T47D (cell line): ENCODE measurements at regions not wholly inside any gene's neighbourhood (a gene's known extent, or its start where the extent isn't known, plus 50 kb on each side); places are given as distances from the start of the nearest gene placed in this dataset.

Source experiments
- DNase-seq, 2 experiments: peaks; one replicate each; pipeline versions ENCODE4 v3.0.0 to v3.0.0-alpha.2; 2011 to 2012; ENCODE audit warnings: low read depth in 1 of 2, low spot score in 1 of 2
- JUND ChIP-seq: IDR thresholded peaks from 2 replicates; pipeline ENCODE4 v1.6.1; 2012; ENCODE audit warnings: low read depth
- in situ Hi-C: cut with HindIII; loops from 2 replicates; pipeline ENCODE4 v1.10.0; 2016; ENCODE audit warnings: low sequenced_read_pairs, low pct_unique_long_range_greater_than_20kb

- DNase-seq = peak in 1 of 2 experiments; percentile 62
- TF ChIP-seq JUND = no peak
- in situ Hi-C loops = no loop called here
Measured at GRCh38 chr14:51780741-51781140, 79.7 kb upstream of the GNG2 start.

GRCh38 chr14:51781381-51781780 is 79.0 kb upstream of the GNG2 start:
- no peak for DNase-seq
- in situ Hi-C loops = no loop called here
- no peak for TF ChIP-seq JUND

DNA sequence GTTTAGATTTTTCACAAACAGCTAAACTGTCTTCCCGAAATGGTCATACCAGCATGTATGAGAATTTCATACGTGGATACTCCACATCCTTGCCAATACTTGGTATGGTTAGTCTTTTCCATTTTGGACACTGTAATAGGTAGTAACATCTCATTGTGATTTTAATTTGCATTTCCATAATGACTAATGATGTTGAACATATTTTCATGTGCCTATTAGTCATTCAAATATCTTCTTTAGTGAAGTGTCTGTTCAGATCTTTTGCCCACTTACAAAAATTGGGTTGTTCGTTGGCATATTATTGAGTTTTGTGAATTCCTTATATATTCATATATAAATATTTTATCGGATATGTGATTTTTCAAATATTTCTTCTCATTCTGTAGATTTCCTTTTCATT is 78.0 kb upstream of the GNG2 start:
- in situ Hi-C loops = no loop called here
- no peak for TF ChIP-seq JUND
- DNase-seq = no peak

GRCh38 chr14:51783765-51784164 is 76.6 kb upstream of the GNG2 start:
- in situ Hi-C loops = no loop called here
- TF ChIP-seq JUND = no peak
- DNase-seq = no peak

DNA sequence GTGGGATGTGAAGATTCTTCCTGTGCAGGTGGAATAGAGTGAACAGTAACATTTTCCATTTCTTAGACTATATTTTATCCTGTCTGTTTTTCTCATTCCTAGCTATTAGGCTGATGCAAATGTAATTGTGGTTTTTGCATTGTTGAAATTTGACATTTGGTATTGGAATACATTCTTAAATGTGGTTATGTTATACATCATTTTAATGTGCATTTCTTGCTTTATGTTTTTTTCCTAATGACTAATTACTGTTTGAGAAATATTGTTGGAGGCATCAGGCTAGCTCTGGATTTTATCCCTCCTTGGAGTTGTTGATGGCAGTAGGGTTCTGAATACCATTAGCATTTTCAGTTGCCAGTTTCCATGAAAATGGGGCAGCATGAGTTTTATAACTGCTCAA is 75.9 kb upstream of the GNG2 start:
- DNase-seq = no peak
- no peak for TF ChIP-seq JUND
- in situ Hi-C loops = no loop called here

- in situ Hi-C loops = no loop called here
- DNase-seq = no peak
- no peak for TF ChIP-seq JUND
Measured at GRCh38 chr14:51786227-51786626, 74.2 kb upstream of the GNG2 start.

DNA sequence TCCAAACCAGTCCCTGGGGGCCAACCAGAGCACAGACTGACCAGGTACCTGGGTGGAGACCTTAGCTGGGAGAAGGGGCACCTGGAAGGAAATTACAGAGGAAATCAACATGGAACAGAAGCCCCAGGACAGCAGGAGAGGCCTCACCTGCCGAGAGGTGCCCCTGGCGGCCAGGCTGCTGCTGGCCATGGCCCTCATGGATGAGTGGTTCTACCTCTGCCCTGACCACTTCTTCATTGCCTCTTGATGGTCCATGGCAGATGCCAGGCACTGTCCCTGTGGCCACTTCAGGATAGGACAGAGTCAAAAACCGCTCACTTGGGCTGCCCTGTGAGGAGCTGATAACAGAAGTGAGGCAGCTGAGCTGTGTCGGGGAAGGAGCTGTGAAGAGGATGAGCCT is 73.1 kb upstream of the GNG2 start:
- in situ Hi-C loops = no loop called here
- DNase-seq = no peak
- no peak for TF ChIP-seq JUND

DNA sequence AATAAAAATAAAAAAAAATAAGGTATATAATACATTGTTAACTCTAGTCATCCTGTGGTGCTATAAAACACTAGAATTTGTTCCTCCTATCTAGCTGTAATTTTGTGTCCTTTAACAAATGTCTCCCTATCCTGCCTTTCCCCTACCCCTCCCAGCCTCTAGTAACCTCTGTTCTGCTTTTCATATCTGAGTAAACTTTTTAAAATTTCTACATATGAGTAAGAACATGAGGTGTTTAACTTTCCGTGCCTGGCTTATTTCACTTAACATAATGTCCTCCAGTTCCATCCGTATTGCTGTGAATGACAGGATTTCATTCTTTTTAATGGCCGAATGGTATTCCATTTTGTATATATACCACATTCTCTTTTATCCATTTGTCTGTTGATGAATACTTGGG is 71.3 kb upstream of the GNG2 start:
- in situ Hi-C loops = no loop called here
- TF ChIP-seq JUND = no peak
- DNase-seq = no peak

- TF ChIP-seq JUND = no peak
- no peak for DNase-seq
- in situ Hi-C loops = no loop called here
Measured at GRCh38 chr14:51789596-51789995, 70.8 kb upstream of the GNG2 start.

GRCh38 chr14:51792809-51793208 is 67.6 kb upstream of the GNG2 start:
- in situ Hi-C loops = no loop called here
- DNase-seq = no peak
- no peak for TF ChIP-seq JUND

DNA sequence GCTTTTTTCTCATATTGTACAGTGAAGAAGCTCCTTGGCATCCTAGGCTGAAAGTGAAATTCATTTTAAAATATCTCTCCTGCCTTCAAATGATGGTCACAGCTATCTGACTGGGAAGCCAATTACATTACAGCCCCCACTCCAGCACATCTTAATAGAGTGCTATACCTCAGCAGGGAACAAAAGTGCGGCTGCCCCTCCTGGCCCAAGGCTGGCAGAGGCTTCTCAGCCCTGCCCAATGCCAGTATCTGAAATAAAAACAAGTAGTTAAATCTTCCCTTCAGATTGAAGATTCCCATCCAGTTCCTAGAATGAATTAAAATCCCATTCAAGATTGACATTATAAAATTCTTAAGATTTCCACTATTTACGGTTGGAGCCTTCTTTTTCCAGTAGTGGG is 54.9 kb upstream of the GNG2 start:
- no peak for TF ChIP-seq JUND
- no peak for DNase-seq
- in situ Hi-C loops = no loop called here

DNA sequence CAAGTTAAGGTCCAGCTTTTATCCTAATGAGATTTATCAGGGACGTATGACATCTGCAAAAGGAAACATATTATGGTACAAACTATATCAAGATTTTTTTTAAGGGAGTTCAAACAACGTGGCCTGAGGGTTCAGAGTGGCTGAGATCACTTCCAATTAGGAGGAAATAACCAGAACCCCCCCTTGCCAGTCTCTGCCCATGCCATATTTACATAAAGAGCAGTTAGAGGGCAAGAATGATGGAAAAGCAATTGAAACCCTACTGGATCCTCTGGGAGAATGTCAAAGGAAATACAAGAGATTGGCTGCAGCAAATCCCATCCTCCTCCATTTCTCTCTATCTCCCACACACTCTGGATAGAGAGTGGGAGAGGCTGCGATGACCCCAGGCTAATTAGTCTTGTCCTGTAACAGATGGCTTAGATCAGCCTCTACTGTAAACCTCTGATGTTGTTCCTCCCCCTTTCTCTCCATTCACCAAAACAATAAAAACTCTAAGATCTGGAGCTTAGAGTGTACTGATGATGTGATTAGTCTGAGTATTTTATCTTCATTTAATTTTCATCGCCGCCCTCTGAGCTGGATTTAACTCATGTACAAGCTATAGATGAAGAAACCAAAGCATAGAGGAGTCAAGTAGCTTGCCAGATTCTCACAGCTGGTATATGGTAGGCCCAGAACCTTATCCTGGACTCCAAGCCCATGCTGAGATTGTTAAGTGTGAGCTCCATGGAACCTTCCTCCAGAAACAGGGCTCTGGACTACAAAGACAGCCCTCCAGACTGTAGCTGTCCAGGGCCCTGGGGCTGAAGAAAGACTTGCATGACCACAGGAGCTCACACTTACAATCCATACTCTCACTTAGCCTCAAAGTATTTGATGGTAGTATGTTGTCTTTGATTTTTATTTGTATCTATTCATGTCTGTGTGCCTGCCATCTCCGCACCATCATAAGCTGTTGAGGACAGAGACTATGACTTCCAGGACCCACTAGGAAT is 54.1 kb upstream of the GNG2 start:
- DNase-seq = no peak
- in situ Hi-C loops = no loop called here
- TF ChIP-seq JUND = no peak

GRCh38 chr14:51807356-51807755 is 53.1 kb upstream of the GNG2 start:
- DNase-seq = no peak
- TF ChIP-seq JUND = no peak
- in situ Hi-C loops = no loop called here
